ENCODE measurements at regions not wholly inside any gene's neighbourhood (a gene's known extent, or its start where the extent isn't known, plus 50 kb on each side); places are given as distances from the start of the nearest gene placed in this dataset.

DNA sequence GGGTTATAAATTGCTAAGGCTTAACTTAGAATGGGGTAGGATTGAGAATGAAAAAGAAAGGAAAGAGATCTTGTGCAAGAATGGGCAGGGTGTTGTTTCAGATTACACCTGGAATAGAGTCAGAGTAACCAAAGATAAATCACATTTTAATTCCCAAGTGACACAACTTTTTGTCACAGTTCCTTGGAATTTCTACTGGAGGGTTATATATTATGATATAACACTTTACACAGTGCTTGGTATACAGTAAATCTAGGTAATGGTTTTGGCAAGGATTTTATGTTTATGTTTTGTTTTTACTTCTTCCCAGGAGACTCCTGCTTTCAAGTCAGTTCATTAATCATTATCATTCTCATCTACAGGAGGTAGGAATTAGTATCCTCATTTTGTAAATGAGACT, 115.7 kb upstream of the KCNJ16 start:
- no peak for DNase-seq

DNA sequence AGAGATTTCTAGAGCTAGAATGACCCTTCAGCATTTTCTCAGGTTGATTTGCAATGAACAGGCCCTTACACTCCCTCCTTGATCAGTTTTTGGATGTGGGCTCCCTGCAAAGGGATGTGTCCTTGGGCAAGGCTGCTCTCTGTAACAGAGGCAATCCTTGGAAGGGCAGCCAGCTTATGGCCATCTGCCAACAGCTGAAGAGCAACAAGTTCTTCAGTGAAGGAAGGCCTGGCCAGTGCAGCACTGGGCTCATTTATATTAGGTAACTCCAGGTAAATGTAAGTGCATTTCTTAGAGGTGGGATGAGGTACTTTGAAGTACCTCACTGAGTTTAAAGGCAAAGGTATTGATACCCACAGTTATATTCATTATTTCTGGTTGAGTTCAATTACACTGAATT, 114.3 kb upstream of the KCNJ16 start:
- no peak for DNase-seq

DNA sequence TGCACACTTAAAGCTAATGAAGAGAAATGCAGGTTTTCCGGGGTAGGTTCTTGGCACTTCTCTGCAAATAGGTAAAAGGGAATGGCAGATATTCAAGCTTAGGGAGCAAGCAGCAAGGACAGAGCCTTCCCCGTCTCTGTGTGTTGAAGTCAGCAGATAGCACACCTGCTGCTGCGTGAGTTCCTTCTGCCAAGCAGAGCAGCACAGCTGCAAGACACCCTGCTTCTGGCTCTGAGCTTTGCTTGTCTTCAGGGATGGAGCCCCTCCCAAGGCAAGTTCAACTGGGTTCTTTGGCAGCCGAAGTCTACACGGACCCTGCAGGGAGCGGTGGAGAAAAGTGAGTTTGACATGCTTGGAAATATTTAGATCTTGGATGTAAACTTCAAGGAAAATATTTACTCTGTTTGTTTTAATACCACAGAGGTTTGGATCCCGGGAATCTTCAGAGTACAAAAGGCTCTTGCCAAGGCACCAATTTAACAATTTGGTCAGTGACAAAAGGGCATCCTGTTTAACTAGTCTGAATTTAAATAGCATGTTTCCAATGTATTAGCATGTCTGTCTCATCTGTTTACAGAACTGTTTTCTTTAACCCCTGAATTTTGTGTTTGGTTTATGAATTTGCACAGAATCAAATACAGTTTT, 113.4 kb upstream of the KCNJ16 start:
- DNase-seq, result no peak

DNA sequence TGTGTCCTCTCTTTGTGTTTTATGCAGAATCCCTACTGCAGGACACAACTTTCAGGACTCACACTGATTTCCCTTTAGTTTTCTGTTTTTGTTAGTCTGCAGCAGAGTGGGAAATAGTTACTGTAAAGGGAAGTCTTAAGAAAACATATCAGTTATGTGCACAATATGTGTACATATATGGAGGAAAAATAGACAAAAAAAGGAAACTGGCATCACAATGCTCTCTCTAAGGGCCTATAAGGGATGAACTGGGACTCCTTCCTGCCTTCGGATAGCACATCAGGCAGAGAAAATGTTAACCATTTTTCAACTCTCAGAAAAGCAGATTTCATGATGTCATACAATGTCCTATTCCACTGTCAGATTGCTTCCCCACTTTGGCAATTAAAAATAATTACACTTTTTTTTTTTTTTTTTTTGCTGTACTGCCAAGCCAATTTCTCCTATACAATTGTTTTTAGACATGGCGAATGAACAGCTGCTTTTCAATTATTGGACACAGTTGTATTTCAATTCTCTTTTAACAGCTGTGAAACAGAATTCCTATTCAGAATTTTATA, 112.5 kb upstream of the KCNJ16 start:
- DNase-seq, result no peak

DNA sequence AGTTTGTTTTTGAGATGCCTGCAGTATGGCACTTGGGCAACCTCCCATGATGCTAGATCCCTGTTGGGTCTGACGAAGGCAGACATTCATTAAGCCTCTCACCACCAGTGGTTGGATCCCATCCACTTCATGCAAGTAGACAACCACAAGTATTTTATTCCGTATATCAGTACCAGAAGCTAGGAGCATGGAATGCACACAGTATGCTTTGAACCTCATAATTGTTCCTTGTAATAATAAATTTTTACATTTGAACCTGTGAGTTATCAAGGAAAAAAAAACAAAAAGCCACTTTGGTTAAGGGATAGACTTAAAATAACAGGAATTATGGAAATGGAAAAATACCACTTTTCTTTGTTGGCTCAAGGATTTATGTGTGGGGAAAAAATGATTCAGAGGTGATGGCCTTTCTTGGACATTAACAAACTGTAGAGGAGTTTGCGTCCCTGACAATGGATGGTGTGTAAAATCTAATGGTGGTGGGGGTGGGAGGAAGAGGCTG, 107.1 kb upstream of the KCNJ16 start:
- no peak for DNase-seq

DNA sequence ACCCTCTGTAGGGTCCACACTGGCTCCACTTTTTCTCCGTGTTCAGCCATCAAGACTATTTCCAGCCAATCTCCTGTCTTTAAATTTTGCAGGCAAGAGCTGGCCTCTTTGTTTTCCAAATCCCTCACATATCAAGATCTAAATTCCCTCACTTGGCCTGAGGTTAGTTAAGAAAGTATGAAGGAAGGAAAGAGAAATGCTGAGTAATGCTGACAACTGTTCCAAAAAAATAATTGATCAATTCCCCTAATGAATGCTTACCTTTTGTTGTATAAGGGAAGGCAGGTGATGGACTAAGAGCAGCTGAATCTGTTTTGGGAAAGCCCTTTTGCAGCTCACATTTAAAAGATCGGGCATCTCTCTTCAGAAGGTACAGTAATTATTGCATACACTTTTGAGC, 105.1 kb upstream of the KCNJ16 start:
- DNase-seq, result no peak

DNA sequence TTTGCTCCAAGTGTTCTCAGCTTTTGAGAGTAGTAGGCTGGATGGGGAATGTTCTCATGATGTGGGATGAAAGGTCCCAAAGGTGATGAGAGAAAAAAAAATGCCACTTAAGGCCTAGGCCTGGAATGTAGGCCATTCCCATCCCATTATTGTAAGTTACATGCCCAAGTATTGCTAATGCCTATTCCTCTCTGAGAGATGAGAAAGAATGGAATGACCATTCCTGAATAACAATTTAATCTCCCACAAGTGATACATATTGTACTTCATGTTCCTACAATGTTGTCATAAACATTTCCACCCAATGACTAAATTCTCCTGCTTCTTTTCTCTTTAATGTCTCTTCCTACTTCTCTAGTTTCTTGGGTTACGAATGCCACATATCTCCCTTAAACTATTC, 102.8 kb upstream of the KCNJ16 start:
- DNase-seq, result no peak

DNA sequence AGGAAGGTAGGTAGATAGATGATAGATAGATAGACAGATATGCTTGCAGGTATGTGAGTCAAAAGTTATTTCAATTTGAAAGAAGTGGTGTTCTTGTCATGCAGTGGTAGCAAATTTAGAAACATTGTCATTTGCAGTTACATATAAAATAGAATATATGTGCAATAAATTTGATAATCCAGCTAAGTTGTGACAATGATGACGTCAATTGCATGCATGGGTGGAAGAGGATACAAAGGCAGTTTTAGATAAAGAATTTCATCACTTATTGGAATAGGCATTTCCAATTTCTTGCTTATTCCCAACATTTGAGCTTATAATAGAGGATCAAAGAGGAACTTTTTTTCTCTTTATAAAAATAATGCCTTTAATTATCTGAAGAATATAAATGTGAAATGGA, 99.2 kb upstream of the KCNJ16 start:
- no peak for DNase-seq

DNA sequence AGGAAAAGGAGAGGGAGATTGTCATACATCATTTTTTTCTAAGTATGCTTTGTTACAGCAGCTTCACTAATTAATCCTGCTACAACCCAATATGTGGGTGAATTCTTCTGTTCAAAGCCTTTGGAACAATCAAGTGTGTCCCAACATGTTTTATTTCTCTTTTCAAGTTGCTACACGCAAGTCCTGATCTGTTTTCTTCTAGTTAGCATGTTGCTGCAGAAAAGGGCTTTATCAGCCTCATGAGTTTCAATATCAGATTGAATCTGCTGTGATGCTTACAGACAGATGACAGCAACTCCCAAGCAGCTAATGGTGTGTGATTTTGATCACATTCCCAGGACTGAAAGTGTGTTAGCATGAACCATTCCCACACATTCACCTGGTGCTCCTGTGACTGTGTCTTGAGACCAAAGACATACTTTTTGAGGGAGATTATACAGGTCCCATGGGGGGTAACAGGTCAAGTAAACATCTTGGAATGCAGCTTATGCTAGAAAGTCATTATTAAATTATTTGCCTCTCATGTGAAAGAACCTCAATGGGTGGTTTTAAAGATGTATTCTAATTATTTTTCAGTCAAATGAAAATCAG, 96.9 kb upstream of the KCNJ16 start:
- DNase-seq, result no peak

DNA sequence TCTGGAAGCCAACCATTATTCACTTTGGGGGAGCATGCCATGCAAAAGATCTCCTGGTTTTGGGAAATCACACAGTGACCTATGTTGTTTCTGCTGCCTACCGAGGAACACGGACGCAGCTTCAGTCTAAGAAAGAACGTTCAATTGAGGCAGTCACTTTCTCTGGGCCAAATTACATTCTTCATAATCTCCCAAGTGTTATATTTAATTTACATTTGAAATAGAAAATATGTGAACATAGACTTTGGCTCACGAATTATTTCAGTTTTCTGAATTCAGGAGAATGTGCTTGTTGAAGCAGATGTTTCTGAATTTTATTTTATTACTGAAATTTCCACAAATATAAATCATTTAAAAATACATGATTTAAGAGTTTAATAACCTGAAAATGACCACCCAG, 93.6 kb upstream of the KCNJ16 start:
- DNase-seq, result no peak

DNA sequence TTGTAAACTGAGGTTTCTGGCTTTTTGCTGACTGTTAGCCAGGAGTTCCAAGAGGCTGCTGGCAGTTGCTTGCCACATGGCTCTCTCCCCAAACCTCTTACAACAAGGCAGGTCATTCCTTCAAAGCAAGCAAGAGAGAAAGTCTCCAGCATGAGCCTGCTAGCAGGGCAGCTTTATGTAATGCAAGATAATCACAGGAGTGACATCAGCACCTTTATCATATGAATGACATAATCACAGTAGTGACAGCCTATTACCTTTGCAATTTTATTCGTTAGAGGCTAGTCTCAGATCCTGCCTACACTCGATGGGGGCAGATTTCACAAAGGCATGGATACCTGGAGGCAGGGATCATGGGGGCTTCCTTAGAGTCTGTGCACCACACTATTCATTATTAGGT, 79.5 kb upstream of the KCNJ16 start:
- no peak for DNase-seq

DNA sequence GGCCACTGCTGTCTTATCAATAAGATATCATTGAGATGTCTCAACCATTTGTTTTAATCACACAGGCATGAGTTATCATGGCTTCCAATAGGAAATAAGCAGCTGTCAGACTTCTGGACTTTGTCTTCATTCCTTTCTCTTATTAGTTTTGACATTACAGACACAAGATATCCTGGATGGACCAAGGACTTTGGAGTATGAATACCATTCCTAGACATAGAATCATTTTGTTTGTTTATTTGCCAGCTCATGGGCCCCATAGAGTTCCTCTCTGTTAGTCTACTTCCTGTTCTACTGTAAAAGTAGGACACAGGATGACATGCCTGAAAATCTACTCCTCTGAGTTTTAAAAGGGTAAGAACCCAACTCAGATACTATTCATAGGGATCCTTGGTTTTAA, 77.7 kb upstream of the KCNJ16 start:
- DNase-seq, result no peak

DNA sequence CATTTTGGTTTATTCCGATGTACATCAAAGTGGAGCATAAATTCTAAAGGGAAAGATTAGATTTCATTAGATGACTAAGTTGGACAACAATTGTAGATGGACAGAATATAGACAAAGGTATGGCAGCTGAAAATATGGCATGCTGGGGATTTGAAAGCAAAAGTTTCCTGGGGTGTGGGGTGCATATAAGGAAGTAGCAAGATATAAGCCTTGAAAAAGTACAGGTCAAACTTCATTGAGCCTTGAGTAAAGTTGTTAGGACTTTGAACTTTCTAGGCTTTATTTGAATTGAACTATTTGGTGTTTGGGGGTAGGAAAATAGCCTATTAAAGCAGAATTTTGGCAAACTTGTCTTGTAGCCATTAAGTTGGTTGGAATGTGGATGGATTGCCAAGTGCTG, 75.8 kb upstream of the KCNJ16 start:
- no peak for DNase-seq

DNA sequence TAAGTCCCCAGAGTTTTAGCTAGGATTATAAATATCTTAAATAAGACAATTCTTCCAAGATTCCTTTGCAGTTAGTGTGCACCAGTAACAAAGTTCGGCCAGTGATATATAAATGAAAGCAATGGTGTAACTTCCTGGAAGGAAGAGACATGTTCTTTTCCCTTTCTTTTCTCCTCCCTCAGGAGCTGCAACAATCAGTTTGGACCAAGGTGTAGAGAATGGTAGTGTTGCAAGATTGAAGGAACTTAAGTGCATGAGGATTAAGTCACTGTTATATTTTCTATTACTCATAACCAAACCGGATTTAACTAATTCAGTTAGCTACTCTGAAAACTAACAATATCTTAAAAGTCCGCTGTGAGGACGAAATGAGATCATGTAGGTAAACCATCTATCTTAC, 68.9 kb upstream of the KCNJ16 start:
- DNase-seq, result no peak

DNA sequence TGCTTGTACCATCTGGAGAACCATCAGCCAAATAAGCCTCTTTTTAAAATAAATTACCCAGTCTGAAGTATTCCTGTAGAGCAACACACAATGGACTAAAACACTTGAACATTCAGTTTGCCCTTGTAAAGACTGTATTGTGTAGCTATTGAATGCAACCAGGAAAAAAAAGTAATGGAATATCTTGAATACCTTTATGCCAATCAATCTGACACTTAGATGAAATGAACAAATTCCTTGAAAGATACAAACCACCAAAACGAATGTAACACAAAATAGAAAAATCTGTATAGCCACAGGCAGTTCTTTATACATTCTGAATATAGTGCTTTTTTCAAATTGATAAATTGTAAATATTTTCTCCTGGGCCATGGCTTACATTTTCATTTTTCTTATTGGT, 63.3 kb upstream of the KCNJ16 start:
- DNase-seq, result no peak

DNA sequence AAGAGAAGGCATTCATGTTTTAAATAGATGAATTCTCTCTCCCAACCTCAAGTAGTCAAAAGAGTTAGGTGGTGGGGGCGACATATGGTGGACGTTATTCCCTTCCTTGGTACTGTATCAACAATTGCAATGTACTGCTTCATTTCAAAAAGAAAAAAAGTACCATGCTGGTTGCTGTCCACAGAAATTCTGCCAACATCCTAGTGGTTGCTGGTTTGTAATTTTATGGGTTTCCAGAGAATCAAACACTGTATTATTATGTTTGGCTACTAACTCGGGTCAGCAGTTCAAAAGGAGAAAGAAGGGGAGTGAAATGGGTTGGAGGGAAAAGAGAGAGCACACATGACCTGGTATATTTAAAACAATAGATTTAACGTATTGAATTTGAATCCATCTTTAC, 61.1 kb upstream of the KCNJ16 start:
- no peak for DNase-seq

DNA sequence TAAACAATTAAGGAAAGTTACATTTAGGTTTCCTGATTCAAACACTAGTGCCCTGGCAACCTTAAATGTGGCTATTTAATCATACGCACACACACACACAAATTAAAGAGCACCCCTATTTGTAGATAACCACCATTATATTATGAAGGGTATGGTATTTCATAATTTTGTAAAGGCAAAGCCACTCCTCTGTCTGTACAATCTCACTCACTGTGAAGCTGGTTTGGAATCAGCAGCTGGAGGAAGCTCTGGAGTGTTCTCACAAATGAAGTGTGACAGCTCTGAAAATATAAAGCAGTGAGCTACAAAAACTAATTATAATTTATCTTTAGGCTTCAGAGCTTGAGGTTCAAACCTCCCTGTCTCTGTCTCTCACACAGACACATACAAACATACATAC, 57.9 kb upstream of the KCNJ16 start:
- DNase-seq, result no peak

DNA sequence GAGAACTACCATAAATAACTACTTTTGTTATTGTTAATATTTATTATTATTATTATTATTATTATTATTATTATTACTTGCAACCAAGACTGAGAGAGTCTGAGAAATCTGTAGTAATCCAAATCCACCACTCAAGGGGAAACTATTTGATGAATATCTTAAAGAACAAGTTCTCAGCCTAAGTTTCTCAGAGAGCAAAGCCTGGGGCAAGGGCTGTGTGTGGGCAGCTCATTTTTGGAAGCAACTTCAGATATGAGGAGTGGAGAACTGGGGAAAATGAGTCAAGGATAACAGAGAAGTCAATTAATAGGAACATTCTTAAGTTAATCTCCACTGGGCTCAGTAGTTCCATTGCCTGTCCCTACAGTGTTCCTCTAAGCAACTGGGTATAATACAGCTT, 57.1 kb upstream of the KCNJ16 start:
- no peak for DNase-seq

DNA sequence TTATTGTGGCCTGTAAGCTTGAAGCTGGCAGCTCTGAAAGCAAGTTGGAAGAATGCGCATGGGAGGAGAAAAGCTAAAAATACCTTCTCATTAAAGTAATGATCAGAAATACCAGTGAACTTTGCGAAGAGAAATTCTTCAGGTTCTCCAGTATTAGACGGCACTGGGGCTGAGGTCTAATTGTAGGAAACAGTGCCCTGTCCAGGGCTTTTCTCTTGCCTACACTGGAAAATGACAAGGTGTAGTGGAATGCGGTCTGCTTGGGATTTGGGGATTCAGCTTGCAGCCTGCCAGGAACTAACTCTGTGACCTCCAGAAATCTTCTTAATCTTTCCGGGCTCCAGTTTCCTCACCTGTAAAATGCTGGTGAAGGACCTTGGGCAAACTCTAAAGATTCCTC, 53.3 kb upstream of the KCNJ16 start:
- no peak for DNase-seq

DNA sequence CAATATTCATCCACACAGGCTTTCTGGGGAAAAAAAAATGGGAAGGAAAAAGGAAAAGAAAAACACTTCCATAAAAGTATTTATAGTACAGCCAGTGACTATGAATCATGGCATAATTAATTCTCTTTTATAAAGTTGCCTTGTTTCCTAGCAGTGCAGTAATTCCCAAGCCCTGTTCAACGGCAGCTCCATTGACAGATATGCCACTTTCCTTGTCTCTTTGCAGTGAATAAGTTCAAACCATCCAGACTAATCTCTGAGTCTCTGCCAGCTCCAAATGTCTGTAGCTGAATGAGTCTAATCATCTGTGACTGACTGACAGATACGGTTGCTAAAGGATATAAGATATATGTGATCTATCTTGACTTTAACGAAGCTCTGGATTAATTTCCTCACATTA, 52.9 kb upstream of the KCNJ16 start:
- no peak for DNase-seq

DNA sequence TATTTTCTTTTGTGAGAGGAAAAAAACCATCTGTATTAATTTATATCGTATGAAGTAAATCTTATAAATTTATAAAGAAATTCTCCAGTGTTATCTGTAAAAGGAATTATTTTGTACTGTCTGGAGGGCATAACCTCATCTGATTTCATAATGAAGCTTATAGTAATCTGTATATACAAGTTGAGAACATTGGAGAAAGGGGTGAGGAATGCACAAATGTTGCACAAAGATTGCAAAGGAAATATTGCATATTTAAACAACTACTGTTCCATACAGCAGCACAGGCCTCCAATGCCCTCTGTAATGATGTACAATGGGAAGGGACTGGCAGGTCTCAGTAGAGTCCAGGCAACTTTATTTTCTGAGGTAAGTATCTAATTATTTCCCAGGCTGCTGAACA, 50.8 kb upstream of the KCNJ16 start:
- no peak for DNase-seq
